ENCODE measurements at regions not wholly inside any gene's neighbourhood (a gene's known extent, or its start where the extent isn't known, plus 50 kb on each side); places are given as distances from the start of the nearest gene placed in this dataset.

GRCh38 chr20:54714817-54715216 is 239.4 kb downstream of the DOK5 start:
- Mint-ChIP-seq H3K4me1 (ENCODE audit: low read depth) (no peaks in the 10 kb centered on the region), H3K27me3 (ENCODE audit: low read depth) (no peaks in the 10 kb centered on the region), H3K27ac (no peak overlapping the region), H3K36me3 (ENCODE audit: low read depth) (no peaks in the 10 kb centered on the region), H3K4me3 (no peak overlapping the region), H3K9me3 (ENCODE audit: insufficient read depth) (no peaks in the 10 kb centered on the region)
- ChIA-PET CTCF (no interaction called here), POLR2A (no interaction called here)
- no peak for ATAC-seq
- no peak for DNase-seq

- no peaks in the 10 kb centered on the region for H3K27me3 Mint-ChIP-seq (ENCODE audit: low read depth)
- CTCF ChIA-PET, result no interaction called here
- DNase-seq (no peak), ATAC-seq (no peak)
- no peak overlapping the region for H3K4me3 Mint-ChIP-seq
- no peaks in the 10 kb centered on the region for H3K36me3 Mint-ChIP-seq (ENCODE audit: low read depth)
- POLR2A ChIA-PET, result no interaction called here
- H3K4me1 Mint-ChIP-seq (ENCODE audit: low read depth), result no peaks in the 10 kb centered on the region
- H3K27ac Mint-ChIP-seq, result no peak overlapping the region
- no peaks in the 10 kb centered on the region for H3K9me3 Mint-ChIP-seq (ENCODE audit: insufficient read depth)
These were observed 238.3 kb downstream of the DOK5 start for GRCh38 chr20:54713727-54714126.

- Mint-ChIP-seq H3K9me3 (ENCODE audit: insufficient read depth) (no peaks in the 10 kb centered on the region), H3K4me1 (ENCODE audit: low read depth) (no peaks in the 10 kb centered on the region), H3K36me3 (ENCODE audit: low read depth) (no peaks in the 10 kb centered on the region), H3K27ac (no peak overlapping the region), H3K4me3 (no peak overlapping the region), H3K27me3 (ENCODE audit: low read depth) (no peaks in the 10 kb centered on the region)
- no peak for DNase-seq
- ChIA-PET POLR2A (no interaction called here), CTCF (no interaction called here)
- no peak for ATAC-seq
These were observed 235.7 kb downstream of the DOK5 start for GRCh38 chr20:54711071-54711470.

- Mint-ChIP-seq H3K9me3 (ENCODE audit: insufficient read depth) (no peaks in the 10 kb centered on the region), H3K4me1 (ENCODE audit: low read depth) (no peaks in the 10 kb centered on the region), H3K27ac (no peak overlapping the region), H3K27me3 (ENCODE audit: low read depth) (no peaks in the 10 kb centered on the region), H3K4me3 (no peak overlapping the region), H3K36me3 (ENCODE audit: low read depth) (no peaks in the 10 kb centered on the region)
- POLR2A ChIA-PET, result no interaction called here
- CTCF ChIA-PET, result no interaction called here
- DNase-seq (no peak), ATAC-seq (no peak)
These were observed 234.9 kb downstream of the DOK5 start for GRCh38 chr20:54710341-54710740.

GRCh38 chr20:54708229-54708628 is 232.8 kb downstream of the DOK5 start:
- ATAC-seq (no peak), DNase-seq (no peak)
- CTCF ChIA-PET, result interaction anchor here (0.7 kb wide), 1 partner anchor 1290 kb away, joined by 3 read pairs; no protein-coding TSS in a partner anchor
- Mint-ChIP-seq H3K4me3 (no peak overlapping the region), H3K27me3 (ENCODE audit: low read depth) (no peaks in the 10 kb centered on the region), H3K36me3 (ENCODE audit: low read depth) (no peaks in the 10 kb centered on the region), H3K4me1 (ENCODE audit: low read depth) (no peaks in the 10 kb centered on the region), H3K27ac (no peak overlapping the region), H3K9me3 (ENCODE audit: insufficient read depth) (no peaks in the 10 kb centered on the region)
- POLR2A ChIA-PET, result no interaction called here

- CTCF ChIA-PET, result interaction anchor here (0.7 kb wide), 1 partner anchor 1290 kb away, joined by 3 read pairs; no protein-coding TSS in a partner anchor
- ATAC-seq, result no peak
- no peaks in the 10 kb centered on the region for H3K36me3 Mint-ChIP-seq (ENCODE audit: low read depth)
These were observed 232.4 kb downstream of the DOK5 start for GRCh38 chr20:54707801-54708200.

GRCh38 chr20:54706581-54706980 is 231.2 kb downstream of the DOK5 start:
- H3K27ac Mint-ChIP-seq, result no peak overlapping the region
- ChIA-PET CTCF (no interaction called here), POLR2A (no interaction called here)
- DNase-seq, result no peak
- no peak for ATAC-seq
- no peaks in the 10 kb centered on the region for H3K36me3 Mint-ChIP-seq (ENCODE audit: low read depth)
- no peaks in the 10 kb centered on the region for H3K27me3 Mint-ChIP-seq (ENCODE audit: low read depth)
- H3K9me3 Mint-ChIP-seq (ENCODE audit: insufficient read depth), result no peaks in the 10 kb centered on the region
- H3K4me1 Mint-ChIP-seq (ENCODE audit: low read depth), result no peaks in the 10 kb centered on the region
- H3K4me3 Mint-ChIP-seq, result no peak overlapping the region

More at GRCh38 chr20:54707801-54708200, 232.4 kb downstream of the DOK5 start:
- Mint-ChIP-seq H3K4me1 (ENCODE audit: low read depth) (no peaks in the 10 kb centered on the region), H3K4me3 (no peak overlapping the region), H3K27ac (no peak overlapping the region), H3K27me3 (ENCODE audit: low read depth) (no peaks in the 10 kb centered on the region), H3K9me3 (ENCODE audit: insufficient read depth) (no peaks in the 10 kb centered on the region)
- DNase-seq, result no peak
- POLR2A ChIA-PET, result no interaction called here

GRCh38 chr20:54704032-54704635 is 228.7 kb downstream of the DOK5 start:
- DNase-seq, result no peak
- ATAC-seq, result no peak
- ChIA-PET CTCF (no interaction called here), POLR2A (no interaction called here)
- Mint-ChIP-seq H3K27ac (no peak overlapping the region), H3K36me3 (ENCODE audit: low read depth) (no peaks in the 10 kb centered on the region), H3K4me1 (ENCODE audit: low read depth) (no peaks in the 10 kb centered on the region), H3K4me3 (no peak overlapping the region), H3K9me3 (ENCODE audit: insufficient read depth) (no peaks in the 10 kb centered on the region), H3K27me3 (ENCODE audit: low read depth) (no peaks in the 10 kb centered on the region)

Measured in activated CD8-positive, alpha-beta T cell treated with anti-CD3 and anti-CD28 coated beads, Interleukin-2, amount 10 ng/mL, durations not matched to agents 7 days and 5 days (primary cell).